NCI-H2227 (cell line): ENCODE measurements at regions not wholly inside any gene's neighbourhood (a gene's known extent, or its start where the extent isn't known, plus 50 kb on each side); places are given as distances from the start of the nearest gene placed in this dataset.
"Not testable (repeated sequence)": the region's sequence is repeated elsewhere in the genome, so short reads cannot be mapped to it uniquely, and the experiment has no call there.

Experiments
- DNase-seq: peaks from one replicate; lab custom pipeline; 2025; ENCODE audit not compliant: unreplicated experiment; lab: John Stamatoyannopoulos, UW

GRCh38 chr4:127528302-127528701 is 104.5 kb upstream of the INTU start:
- no peak for DNase-seq

- not testable (repeated sequence) for DNase-seq
Measured at GRCh38 chr4:127529879-127530278, 102.9 kb upstream of the INTU start.

GRCh38 chr4:127533028-127533700 is 99.6 kb upstream of the INTU start:
- no peak for DNase-seq

GRCh38 chr4:127534041-127534825 is 98.5 kb upstream of the INTU start:
- DNase-seq: no peak

- DNase-seq: no peak
Measured at GRCh38 chr4:127538016-127538415, 94.7 kb upstream of the INTU start.

- DNase-seq: no peak
Measured at GRCh38 chr4:127540497-127541025, 92.2 kb upstream of the INTU start.

- no peak for DNase-seq
Measured at GRCh38 chr4:127545271-127545670, 87.5 kb upstream of the INTU start.

- no peak for DNase-seq
Measured at GRCh38 chr4:127548990-127549925, 83.5 kb upstream of the INTU start.

GRCh38 chr4:127555106-127555505 is 77.7 kb upstream of the INTU start:
- no peak for DNase-seq

GRCh38 chr4:127558088-127558487 is 74.7 kb upstream of the INTU start:
- no peak for DNase-seq

- no peak for DNase-seq
Measured at GRCh38 chr4:127558489-127559407, 74.0 kb upstream of the INTU start.

- DNase-seq: no peak
Measured at GRCh38 chr4:127559981-127560380, 72.8 kb upstream of the INTU start.

GRCh38 chr4:127560755-127561154 is 72.0 kb upstream of the INTU start:
- DNase-seq: no peak

GRCh38 chr4:127574643-127575042 is 58.1 kb upstream of the INTU start:
- no peak for DNase-seq

- no peak for DNase-seq
Measured at GRCh38 chr4:127575888-127576287, 56.9 kb upstream of the INTU start.

GRCh38 chr4:127578491-127578890 is 54.3 kb upstream of the INTU start:
- no peak for DNase-seq

- no peak for DNase-seq
Measured at GRCh38 chr4:127578967-127579366, 53.8 kb upstream of the INTU start.

GRCh38 chr4:127579821-127580220 is 52.9 kb upstream of the INTU start:
- no peak for DNase-seq

- no peak for DNase-seq
Measured at GRCh38 chr4:127580300-127580699, 52.5 kb upstream of the INTU start.

- DNase-seq: no peak
Measured at GRCh38 chr4:127580891-127581290, 51.9 kb upstream of the INTU start.
